HUDEP-2 (cell line): ENCODE measurements at regions not wholly inside any gene's neighbourhood (a gene's known extent, or its start where the extent isn't known, plus 50 kb on each side); places are given as distances from the start of the nearest gene placed in this dataset.

Experiments used
- DNase-seq, 76 experiments: peaks; one replicate each; lab custom pipeline; 2025; ENCODE audit not compliant: unreplicated experiment in 76 of 76; lab: John Stamatoyannopoulos, UW

GRCh38 chr12:41897593-41897992 is 247.1 kb downstream of the GXYLT1 start:
- no peak for DNase-seq

DNA sequence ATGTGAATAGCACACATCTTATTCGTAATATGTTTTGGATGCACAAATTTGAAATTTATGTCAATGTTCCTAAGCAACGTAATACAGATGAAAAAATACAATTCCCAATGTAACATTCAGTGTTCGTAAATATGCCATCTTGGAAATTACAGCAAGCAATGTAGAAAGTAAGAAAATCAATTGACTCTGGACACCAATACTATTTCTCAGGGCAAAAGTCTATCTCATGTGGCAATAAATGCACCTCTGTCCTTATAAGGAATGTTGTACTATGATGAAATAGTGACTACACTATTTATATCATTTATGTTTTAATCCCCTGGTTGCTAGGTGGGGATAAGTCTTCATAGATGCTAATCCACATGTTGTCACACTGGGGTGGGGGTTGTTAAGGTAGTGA is 251.2 kb downstream of the GXYLT1 start:
- DNase-seq: no peak

DNA sequence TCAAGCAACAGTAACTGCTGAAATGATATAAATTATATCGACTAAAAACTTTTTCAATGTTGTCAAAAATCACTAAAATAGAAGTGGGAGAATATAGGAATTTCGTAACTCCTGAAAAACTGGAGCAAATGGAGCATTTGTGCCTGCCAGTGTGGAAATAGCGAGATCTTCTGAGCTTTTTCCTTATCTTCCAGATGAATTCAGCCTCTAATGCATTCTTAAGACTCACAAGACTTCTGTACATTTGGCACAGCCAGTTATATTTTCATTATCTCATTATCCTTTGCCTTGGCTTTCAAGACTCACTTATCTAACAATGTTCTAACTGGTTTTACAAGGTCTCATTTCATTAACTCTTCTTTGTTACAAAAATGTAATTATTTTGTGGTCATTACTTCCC is 252.4 kb downstream of the GXYLT1 start:
- DNase-seq: no peak

- DNase-seq: no peak
These were observed 253.4 kb downstream of the GXYLT1 start for GRCh38 chr12:41891226-41891625.

GRCh38 chr12:41888285-41888684 is 256.4 kb downstream of the GXYLT1 start:
- no peak for DNase-seq

- DNase-seq: no peak
These were observed 262.5 kb downstream of the GXYLT1 start for GRCh38 chr12:41881891-41882805.

DNA sequence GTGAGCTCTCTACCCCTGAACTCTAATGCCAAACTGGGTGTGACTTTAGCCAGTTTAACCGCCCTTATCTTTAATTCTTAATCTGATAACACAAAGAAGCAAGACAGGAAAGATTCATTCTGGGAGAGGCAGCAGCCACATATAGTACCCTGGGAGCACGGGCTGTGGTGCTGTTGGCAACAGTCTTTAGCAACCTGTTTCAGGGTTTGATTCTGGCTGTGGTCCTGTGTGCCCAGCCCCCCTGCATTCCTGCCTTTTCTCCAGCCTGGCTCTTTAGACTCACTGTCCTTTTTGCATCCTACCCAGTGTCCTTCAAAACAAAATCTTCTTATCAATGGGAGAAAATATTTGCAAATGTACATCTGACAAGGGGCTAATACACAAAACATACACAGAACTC is 275.2 kb downstream of the GXYLT1 start:
- peak in 1 of 76 experiments; percentile 1 for DNase-seq

DNA sequence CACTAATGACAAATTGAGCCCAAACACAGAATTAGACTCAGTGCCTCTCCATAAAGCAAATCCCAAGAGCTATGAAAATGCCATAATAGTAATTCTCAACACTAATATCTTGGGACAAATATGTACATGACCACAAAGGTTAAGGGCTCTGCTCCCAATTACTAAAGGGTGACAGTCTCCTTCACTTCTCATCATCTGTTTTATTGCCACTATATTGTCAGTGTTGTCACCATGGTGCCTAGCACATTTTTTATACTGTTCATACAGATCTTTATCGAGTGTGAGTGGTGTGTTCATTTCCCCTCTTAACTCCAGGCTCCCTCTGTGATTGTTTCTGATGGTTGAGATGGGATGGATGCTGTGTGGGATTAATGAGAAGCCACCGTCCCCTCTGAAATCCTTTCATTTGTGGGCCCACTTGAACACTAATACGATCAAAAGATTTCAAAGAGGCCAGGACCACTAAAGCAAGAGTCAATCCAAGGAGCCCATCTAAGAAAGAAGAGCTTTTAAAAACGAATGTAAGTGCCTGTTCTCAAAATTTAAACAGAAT is 277.7 kb downstream of the GXYLT1 start:
- no peak for DNase-seq

GRCh38 chr12:41856228-41856627 is 288.4 kb downstream of the GXYLT1 start:
- no peak for DNase-seq

- no peak for DNase-seq
These were observed 294.6 kb downstream of the GXYLT1 start for GRCh38 chr12:41850046-41850445.

DNA sequence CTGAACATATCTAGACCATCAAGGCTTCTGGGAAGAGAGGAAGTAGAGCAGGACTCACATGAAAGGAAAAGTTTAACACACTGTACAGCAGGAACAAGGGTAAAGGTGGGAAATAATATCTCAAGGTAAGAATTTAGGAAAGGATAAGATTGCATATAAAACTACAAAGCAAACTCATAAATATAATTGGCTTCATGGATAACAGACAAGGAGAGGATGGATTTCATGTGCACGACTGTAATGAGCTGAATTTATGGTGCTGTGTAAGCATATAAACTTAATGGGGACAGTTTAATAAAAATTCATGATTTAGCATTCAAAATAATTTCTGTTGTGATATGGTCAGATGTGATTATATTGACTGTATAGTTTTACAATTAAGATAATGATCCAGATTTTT is 298.0 kb downstream of the GXYLT1 start:
- DNase-seq: no peak

DNA sequence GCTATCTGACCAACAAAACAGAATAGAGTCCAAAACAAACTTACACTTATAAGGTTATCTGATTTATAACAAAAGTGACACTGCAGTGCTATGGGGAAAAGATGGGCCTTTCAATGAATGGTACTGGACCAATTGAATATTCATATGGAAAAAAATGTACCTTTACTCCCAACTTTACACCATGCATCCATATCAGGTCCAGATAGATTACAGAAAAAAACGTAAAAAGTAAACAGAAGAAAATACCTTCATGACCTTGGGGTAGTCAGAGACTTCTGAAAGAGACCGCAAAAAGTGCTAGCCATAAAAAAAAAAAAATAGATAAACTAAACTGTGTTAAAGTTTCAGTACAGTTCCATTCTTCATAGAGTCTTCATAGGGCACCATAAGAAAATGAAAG is 308.3 kb downstream of the GXYLT1 start:
- no peak for DNase-seq

DNA sequence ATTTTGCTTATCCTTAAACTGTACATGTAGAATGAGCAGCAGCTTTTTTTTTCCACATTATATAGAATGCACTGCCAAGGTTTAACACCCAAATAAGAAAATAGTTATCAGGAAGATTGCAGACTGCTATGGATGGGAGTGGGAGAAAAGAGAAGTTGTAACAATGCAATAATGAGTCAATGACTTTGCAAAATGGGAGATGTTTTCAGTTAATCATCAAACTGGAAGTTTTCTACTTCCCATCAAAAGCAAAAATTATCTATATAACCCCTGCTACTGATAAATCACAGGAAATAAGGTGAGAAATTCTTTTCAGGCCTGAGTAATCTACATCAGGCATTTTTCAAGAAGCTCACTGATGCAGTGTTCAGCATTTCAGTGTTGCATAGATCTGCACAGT is 309.1 kb downstream of the GXYLT1 start:
- DNase-seq: no peak

- no peak for DNase-seq
These were observed 324.7 kb downstream of the GXYLT1 start for GRCh38 chr12:41819948-41820347.

- no peak for DNase-seq
These were observed 340.6 kb downstream of the GXYLT1 start for GRCh38 chr12:41804026-41804425.

DNA sequence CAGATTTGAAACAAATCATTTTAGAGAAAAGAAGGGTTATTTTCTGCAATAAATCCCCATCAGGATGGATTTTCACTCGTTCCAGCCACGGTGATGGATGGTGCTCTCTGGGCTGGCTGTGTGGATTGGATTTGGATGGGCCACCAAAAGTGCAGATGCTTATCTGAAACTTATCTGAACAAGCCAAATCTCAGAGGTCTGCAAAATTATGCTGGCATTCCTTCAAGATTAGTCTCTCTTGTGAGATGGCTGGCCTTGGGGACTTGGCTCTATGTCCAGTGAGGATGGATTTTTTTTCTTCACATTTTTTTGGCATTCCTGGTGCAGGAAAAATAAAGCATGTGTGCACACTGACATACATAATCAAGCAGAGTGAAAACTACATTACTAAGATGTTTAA is 341.9 kb downstream of the GXYLT1 start:
- no peak for DNase-seq

DNA sequence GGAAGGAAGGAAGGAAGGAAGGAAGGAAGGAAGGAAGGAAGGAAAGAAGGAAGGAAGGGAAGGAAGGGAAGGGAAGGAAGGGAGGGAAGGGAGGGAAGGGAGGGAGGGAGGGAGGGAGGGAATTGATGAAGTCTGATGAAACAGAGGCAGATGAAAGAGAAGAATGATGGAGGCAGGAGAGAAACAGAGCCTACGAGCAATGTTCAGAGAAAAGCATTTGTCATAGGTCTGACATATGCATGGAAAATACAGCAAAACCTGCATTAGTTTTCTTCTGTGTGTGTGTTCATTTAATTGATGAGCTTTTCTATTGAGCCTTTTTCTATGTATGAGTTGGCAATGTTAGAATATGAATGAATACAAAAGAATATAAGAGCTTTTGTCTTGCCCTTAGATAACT is 343.4 kb downstream of the GXYLT1 start:
- no peak for DNase-seq

DNA sequence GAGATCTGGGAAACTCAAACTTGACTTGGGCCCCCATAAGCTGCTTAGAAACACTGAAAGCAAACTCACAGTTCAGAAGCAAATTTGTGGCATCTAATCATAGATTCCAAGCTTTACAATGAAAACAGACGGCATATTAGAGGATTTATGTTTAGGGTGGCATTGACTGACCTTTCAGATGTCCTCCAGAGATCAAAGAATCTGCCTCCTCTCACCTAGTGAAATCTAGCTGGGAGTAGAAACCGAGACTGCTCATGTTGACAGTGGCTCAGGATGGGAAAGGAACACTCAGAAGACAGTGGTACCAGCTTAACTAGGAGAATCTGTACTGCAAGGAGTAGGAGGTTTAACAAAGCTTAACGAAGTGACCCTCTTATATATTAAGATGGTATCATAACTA is 345.0 kb downstream of the GXYLT1 start:
- no peak for DNase-seq

DNA sequence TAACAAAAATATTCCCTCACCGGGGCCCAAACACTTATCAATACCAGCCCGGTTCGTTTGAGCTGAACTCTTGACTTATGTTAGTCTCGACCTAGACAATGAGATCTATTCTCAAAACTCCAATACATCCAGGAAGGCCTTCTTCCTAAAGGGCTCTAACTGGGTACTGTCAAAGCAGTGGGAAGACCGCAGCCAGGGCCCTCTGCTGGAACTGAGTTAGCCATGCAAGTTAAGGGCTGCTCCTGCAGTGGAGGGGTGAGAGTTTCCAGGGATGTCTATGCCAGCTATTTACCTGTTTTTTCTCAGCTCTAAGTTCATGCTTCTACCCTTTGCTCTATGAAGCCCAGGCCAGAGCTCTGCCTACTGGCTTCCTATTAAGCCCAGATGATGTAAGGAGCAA is 348.8 kb downstream of the GXYLT1 start:
- DNase-seq: peak in 3 of 76 experiments; percentile 2 to 8 (median 7)

GRCh38 chr12:41795051-41795600 is 349.5 kb downstream of the GXYLT1 start:
- no peak for DNase-seq

DNA sequence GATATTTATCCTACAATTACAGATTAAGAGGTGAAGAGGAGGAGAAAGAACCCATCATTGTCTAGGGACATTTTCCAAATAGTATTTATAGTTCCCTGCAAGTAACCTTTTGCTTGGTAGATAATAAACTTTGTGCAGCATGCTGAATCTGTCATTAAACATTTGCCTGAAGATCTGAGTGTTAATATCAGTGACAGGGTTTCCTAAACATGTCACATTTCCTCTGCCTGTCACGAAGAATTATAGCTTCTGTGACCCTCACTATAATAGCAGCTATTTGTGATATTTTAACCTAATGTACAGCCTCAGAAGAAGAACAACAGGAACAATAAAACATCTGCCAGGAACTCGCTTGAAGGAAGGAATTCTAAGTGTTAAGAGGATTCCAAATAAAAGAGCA is 350.3 kb downstream of the GXYLT1 start:
- DNase-seq: no peak

DNA sequence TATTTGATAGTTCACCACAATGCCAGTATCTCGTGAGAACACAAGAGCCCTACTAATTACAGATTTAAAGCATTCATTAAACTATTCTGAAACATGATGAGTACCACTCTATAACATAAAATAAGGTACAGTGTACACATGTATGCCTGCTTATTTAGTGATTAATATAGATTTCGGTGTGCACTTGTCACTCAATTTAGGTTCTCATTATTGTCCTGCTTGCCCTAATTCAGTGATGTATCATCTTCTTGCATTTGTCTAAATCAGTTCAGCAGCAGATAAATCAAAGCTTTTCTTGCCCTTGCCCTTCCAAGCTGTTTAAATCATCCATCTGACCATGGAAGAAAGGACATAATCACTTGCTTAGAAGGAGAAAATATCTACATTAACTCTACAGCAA is 359.7 kb downstream of the GXYLT1 start:
- DNase-seq: no peak
